ENCODE measurements at regions not wholly inside any gene's neighbourhood (a gene's known extent, or its start where the extent isn't known, plus 50 kb on each side); places are given as distances from the start of the nearest gene placed in this dataset.

- TF ChIP-seq ELF4 (CRISPR knock-in tag; IDR thresholded peaks at IDR 0.05; ENCODE audit: low read depth): no peak
- no peak for TF ChIP-seq ZNF219 (CRISPR knock-in tag; IDR thresholded peaks at IDR 0.05; ENCODE audit: borderline replicate concordance)
- TF ChIP-seq, protein P1, sequence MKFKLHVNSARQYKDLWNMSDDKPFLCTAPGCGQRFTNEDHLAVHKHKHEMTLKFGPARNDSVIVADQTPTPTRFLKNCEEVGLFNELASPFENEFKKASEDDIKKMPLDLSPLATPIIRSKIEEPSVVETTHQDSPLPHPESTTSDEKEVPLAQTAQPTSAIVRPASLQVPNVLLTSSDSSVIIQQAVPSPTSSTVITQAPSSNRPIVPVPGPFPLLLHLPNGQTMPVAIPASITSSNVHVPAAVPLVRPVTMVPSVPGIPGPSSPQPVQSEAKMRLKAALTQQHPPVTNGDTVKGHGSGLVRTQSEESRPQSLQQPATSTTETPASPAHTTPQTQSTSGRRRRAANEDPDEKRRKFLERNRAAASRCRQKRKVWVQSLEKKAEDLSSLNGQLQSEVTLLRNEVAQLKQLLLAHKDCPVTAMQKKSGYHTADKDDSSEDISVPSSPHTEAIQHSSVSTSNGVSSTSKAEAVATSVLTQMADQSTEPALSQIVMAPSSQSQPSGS (CRISPR knock-in tag; IDR thresholded peaks at IDR 0.05; ENCODE audit: borderline replicate concordance, low read depth): no peak
- no peak for TF ChIP-seq ZNF425 (CRISPR knock-in tag; conservative IDR thresholded peaks at IDR 0.05)
- no peak for TF ChIP-seq FOXJ3 (CRISPR knock-in tag; IDR thresholded peaks at IDR 0.05; ENCODE audit: borderline replicate concordance)
- TF ChIP-seq, protein P2, sequence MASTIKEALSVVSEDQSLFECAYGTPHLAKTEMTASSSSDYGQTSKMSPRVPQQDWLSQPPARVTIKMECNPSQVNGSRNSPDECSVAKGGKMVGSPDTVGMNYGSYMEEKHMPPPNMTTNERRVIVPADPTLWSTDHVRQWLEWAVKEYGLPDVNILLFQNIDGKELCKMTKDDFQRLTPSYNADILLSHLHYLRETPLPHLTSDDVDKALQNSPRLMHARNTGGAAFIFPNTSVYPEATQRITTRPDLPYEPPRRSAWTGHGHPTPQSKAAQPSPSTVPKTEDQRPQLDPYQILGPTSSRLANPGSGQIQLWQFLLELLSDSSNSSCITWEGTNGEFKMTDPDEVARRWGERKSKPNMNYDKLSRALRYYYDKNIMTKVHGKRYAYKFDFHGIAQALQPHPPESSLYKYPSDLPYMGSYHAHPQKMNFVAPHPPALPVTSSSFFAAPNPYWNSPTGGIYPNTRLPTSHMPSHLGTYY (CRISPR knock-in tag; IDR thresholded peaks at IDR 0.05): no peak
- TF ChIP-seq GABPB1 (CRISPR knock-in tag; IDR thresholded peaks at IDR 0.05): no peak
These were observed 69.5 kb upstream of the CHST15 start (continued) for GRCh38 chr10:124162774-124163354.

DNA sequence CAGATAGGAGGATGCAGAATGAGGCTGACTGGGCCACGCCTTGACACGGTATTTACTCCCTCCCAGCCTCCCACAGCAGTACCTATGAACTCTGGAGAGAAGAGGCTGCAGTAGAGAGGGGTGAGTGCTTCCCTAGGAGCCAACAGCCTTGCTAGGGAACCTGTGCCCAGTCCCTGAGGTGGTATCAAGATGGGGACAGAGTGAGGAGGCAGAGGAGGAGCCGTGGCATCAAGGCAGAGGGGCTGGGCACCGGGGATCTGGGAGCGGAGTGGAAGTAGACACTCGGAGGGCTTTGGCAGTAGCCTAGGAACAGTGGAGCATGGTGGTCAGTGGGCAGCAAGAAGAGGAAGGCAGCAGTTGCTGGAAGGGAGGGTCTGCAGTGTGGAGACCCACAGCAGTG is 68.7 kb upstream of the CHST15 start:
- peaks cover 13% of the 10 kb centered on the region for H3K36me3 Mint-ChIP-seq
- ATAC-seq: no peak
- H3K27ac Mint-ChIP-seq: no peak overlapping the region
- no peak for DNase-seq (ENCODE audit: low spot score)
- peaks cover 24% of the 10 kb centered on the region for H3K9me3 Mint-ChIP-seq
- H3K4me1 Mint-ChIP-seq: peaks cover 25% of the 10 kb centered on the region
- peaks cover 17% of the 10 kb centered on the region for H3K27me3 Mint-ChIP-seq (ENCODE audit: low read depth)
- no peak overlapping the region for H3K4me3 Mint-ChIP-seq
- ChIA-PET CTCF (no interaction called here), POLR2A (no interaction called here)
- no peak for TF ChIP-seq NFE2L1 (CRISPR knock-in tag; IDR thresholded peaks at IDR 0.05)
- TF ChIP-seq ETV6 (CRISPR knock-in tag; IDR thresholded peaks at IDR 0.05): no peak
- no peak for TF ChIP-seq SP1 (CRISPR knock-in tag; conservative IDR thresholded peaks at IDR 0.05)
- TF ChIP-seq, protein P1 (CRISPR knock-in tag; IDR thresholded peaks at IDR 0.05; ENCODE audit: borderline replicate concordance, low read depth): no peak
- TF ChIP-seq SMAD4 (CRISPR knock-in tag; IDR thresholded peaks at IDR 0.05): no peak
- no peak for TF ChIP-seq NR2C2 (CRISPR knock-in tag; IDR thresholded peaks at IDR 0.05)
- TF ChIP-seq CREB1 (CRISPR knock-in tag; IDR thresholded peaks at IDR 0.05): no peak
- no peak for TF ChIP-seq ZNF281 (CRISPR knock-in tag; IDR thresholded peaks at IDR 0.05)
- TF ChIP-seq KAT7 (CRISPR knock-in tag; IDR thresholded peaks at IDR 0.05; ENCODE audit: borderline replicate concordance): no peak

Measured in WTC11 (cell line).